ENCODE measurements at regions not wholly inside any gene's neighbourhood (a gene's known extent, or its start where the extent isn't known, plus 50 kb on each side); places are given as distances from the start of the nearest gene placed in this dataset.
"Not testable (repeated sequence)": the region's sequence is repeated elsewhere in the genome, so short reads cannot be mapped to it uniquely, and the experiment has no call there.

GRCh38 chr5:44935871-44936270 lies 127.1 kb downstream of the MRPS30 start:
- no peak for DNase-seq (ENCODE audit: low read depth in 4 of 4, low spot score in 1 of 4)

DNA sequence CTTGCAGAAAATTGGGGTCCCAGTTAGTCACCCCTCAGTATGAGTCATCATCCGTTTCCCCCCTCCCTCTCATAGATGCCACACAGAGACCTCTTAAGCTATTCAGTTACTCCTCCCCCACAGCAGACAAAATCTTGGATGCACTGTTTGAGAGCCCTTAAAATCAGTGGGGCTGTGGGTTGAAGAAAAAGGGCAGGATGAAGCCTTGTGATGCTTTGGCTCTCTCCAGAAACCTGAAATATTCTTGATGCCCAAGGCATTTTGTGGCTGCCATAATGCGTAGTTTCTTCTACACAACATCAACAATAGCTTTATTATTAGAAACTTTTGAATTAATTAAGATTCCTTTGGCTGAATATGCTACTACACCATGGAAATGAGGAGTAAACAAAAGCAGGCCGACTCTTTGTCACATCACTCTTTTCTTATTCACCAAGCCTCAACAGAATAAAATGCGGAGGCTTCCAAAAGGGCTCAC lies 133.8 kb downstream of the MRPS30 start:
- DNase-seq (ENCODE audit: low read depth in 4 of 4, low spot score in 1 of 4) = no peak

- DNase-seq (ENCODE audit: low read depth in 4 of 4, low spot score in 1 of 4) = no peak
Observed at GRCh38 chr5:44943647-44944046, 134.9 kb downstream of the MRPS30 start.

- no peak for DNase-seq (ENCODE audit: low read depth in 4 of 4, low spot score in 1 of 4)
Observed at GRCh38 chr5:44945743-44946142, 137.0 kb downstream of the MRPS30 start.

DNA sequence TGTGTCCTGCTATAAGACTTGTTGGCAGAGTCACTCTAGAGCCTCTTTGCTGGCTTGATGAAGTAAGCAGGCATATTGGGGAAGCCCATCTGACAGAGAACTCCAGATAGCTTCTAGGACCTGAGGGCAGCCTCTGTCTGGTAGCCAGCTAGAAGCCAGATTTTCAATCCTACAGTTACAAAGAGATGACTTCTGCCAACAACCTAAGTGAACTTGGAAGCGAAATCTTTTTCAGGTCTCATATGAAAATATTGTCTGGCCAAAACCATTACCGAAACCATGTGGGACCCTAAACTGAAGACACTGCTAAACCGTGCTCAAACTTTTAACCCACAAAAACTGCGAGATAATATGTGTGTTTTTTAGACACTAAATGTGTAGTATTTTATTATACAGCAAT lies 140.9 kb downstream of the MRPS30 start:
- no peak for DNase-seq (ENCODE audit: low read depth in 4 of 4, low spot score in 1 of 4)

DNA sequence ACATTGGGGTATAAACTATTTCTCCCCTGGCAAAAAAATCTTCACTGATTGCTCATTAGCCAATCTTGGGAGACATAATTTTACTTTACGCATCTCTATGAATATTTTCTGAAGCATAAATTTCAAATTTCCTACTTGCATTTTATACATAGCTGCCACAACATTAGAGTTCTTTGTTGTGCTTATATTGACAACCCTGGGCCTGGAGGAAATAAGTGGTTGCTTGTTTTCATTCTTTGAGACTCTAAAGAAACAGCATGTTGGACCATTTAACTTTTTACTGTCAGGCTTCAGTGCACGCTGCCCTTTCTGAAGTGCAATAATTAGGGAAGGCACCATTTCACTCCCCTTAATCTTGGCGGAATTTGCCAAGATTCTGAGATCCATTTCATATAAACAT lies 142.6 kb downstream of the MRPS30 start:
- DNase-seq (ENCODE audit: low read depth in 4 of 4, low spot score in 1 of 4) = no peak

GRCh38 chr5:44952376-44952775 lies 143.6 kb downstream of the MRPS30 start:
- DNase-seq (ENCODE audit: low read depth in 4 of 4, low spot score in 1 of 4) = no peak

GRCh38 chr5:44953078-44953477 lies 144.3 kb downstream of the MRPS30 start:
- no peak for DNase-seq (ENCODE audit: low read depth in 4 of 4, low spot score in 1 of 4)

DNA sequence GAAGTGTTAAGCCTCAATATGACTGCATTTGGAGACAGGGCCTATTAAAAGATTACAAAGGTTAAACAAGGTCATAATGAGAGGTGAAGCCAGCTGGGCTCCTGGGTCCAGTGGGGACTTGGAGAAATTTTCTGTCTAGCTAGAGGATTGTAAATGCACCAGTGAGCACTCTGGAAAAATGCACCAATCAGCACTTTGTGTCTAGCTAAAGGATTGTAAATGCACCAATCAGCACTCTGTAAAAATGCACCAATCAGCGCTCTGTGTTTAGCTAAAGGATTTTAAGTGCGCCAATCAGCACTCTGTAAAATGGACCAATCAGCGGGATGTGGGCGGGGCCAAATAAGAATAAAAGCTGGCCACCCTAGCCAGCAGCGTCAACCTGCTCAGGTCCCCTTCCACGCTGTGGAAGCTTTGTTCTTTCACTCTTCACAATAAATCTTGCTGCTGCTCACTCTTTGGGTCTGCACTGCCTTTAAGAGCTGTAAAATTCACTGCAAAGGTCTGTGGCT lies 150.3 kb downstream of the MRPS30 start:
- DNase-seq (ENCODE audit: low read depth in 4 of 4, low spot score in 1 of 4) = not testable (repeated sequence)

DNA sequence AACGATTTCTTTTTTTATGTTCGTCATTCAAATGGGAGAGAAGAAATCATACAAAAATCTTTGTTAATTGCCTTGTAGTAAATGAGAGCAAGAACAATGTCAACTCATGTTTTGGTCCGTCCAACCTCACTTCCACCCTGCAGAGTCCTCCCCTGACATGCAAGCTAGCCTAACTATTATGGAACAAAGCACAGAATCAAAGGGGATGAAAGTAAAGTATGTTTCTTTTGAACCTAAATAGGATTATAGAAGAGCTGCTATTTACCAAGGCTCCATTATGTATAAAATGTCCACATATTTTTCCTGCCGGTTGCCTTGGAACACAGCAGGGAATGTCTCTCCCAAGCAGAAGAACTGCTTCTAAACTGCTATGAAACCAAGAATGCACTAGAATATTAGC lies 161.1 kb downstream of the MRPS30 start:
- DNase-seq (ENCODE audit: low read depth in 4 of 4, low spot score in 1 of 4) = no peak

GRCh38 chr5:44970963-44971362 lies 162.2 kb downstream of the MRPS30 start:
- not testable (repeated sequence) for DNase-seq (ENCODE audit: low read depth in 4 of 4, low spot score in 1 of 4)

GRCh38 chr5:44974813-44975212 lies 166.1 kb downstream of the MRPS30 start:
- no peak for DNase-seq (ENCODE audit: low read depth in 4 of 4, low spot score in 1 of 4)

DNA sequence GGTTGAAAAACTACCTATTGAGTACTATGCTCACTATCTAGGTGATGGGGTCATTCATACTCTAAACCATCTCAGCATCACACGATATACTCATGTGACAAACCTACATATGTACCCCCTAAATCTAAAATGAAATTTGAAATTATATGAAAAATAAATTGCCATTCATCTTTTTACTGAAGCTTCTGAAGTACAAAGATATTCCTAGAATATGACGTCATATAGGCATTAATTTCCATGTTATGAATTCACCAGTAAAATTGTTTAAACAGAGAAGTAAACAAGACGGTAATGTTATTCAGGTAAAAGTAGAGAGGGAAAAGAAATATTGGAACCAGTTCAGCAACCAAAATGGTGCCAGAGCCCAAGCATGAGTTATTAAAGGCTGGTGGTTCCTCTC lies 173.0 kb downstream of the MRPS30 start:
- no peak for DNase-seq (ENCODE audit: low read depth in 4 of 4, low spot score in 1 of 4)

DNA sequence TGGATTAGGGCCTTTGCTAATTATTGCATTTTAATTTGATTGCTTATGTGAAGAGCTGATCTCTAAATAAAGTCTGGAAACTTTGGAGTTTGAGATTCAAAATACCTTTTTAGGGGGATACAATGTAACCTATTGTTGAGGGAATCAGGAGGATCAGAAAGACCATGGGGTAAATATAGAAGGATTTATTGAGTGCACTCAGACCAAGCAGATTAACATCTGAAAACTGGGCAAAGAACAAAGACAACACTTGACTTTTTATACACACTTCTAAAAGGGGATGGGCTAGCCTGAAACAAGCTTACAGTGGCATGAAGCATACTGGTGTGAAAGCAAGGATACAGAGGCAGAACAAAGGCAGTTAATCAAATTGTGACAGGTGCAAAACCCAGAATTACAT lies 174.3 kb downstream of the MRPS30 start:
- no peak for DNase-seq (ENCODE audit: low read depth in 4 of 4, low spot score in 1 of 4)

- DNase-seq (ENCODE audit: low read depth in 4 of 4, low spot score in 1 of 4) = no peak
Observed at GRCh38 chr5:44987026-44987425, 178.3 kb downstream of the MRPS30 start.

- DNase-seq (ENCODE audit: low read depth in 4 of 4, low spot score in 1 of 4) = no peak
Observed at GRCh38 chr5:44991693-44992092, 182.9 kb downstream of the MRPS30 start.

- DNase-seq (ENCODE audit: low read depth in 4 of 4, low spot score in 1 of 4) = no peak
Observed at GRCh38 chr5:44993286-44993685, 184.5 kb downstream of the MRPS30 start.

GRCh38 chr5:44997506-44997905 lies 188.8 kb downstream of the MRPS30 start:
- DNase-seq (ENCODE audit: low read depth in 4 of 4, low spot score in 1 of 4) = no peak

GRCh38 chr5:45007102-45007501 lies 198.4 kb downstream of the MRPS30 start:
- DNase-seq (ENCODE audit: low read depth in 4 of 4, low spot score in 1 of 4) = not testable (repeated sequence)

DNA sequence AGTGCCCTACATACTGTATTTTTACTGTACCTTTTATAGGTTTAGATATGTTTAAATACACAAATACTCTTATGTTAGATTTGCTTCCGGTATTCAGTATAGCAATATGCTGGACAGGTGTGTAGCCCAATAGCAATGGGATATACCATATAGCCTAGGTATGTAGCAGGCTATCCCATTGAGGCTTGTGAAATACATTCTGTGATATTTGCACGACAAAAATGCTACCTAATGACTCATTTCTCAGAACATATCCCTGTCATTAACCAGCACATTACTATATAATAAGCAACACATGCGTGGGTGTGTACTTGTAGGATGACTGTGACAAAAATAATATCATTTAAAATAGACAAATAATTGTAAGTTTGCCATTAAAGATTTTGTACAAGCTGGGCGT lies 208.8 kb downstream of the MRPS30 start:
- DNase-seq (ENCODE audit: low read depth in 4 of 4, low spot score in 1 of 4) = no peak

DNA sequence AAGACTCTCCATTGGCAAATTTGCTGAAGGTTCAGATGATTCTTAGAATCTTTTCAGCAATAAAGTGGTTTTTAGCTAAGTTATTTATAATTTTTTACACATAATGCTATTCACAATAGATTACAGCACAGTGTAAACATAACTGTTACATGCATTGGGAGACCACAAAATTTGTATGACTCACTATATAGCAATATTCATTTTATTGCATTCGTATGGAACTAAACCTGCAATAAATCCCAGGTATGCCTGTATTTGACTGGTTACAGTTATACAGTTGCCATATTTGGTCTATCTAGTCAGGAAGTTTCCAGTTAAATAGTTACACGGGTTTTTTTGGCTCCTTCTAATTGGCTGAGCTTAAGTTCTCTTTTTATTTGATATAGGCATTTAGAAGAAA lies 220.8 kb downstream of the MRPS30 start:
- no peak for DNase-seq (ENCODE audit: low read depth in 4 of 4, low spot score in 1 of 4)

GRCh38 chr5:45035991-45036390 lies 227.2 kb downstream of the MRPS30 start:
- no peak for DNase-seq (ENCODE audit: low read depth in 4 of 4, low spot score in 1 of 4)

DNA sequence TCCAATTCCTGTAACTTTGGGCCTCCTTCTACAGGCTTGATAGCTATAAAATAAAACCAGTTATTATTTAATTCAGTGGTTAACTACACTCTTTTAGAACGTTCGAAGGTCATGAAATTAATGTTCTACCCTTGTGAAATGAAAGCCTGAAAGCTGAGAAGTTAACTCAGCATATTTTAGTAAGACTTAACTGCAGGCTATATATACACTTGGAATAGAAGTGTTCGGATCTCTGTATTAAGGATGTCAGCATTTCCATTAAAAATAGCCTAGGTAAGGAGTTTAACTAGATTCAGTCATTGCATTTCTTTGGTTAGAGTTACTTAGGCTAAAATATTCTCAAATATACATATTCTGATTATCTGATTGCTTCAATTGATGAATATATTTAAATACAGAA lies 229.2 kb downstream of the MRPS30 start:
- no peak for DNase-seq (ENCODE audit: low read depth in 4 of 4, low spot score in 1 of 4)

Measured in stimulated activated CD4-positive, alpha-beta T cell treated with anti-CD3 and anti-CD28 coated beads, Interleukin-1b, Interleukin-23, amount 100 ng/mL, for 24 hours (primary cell).